LoVo (cell line): ENCODE measurements at regions not wholly inside any gene's neighbourhood (a gene's known extent, or its start where the extent isn't known, plus 50 kb on each side); places are given as distances from the start of the nearest gene placed in this dataset.
"Not testable (repeated sequence)": the region's sequence is repeated elsewhere in the genome, so short reads cannot be mapped to it uniquely, and the experiment has no call there.

Source experiments
- DNase-seq: peaks from one replicate; pipeline ENCODE4 v3.0.0-alpha.2; 2016; ENCODE audit warnings: low spot score

- DNase-seq: not testable (repeated sequence)
These were observed 79.2 kb downstream of the PXDC1 start for GRCh38 chr6:3672339-3672738.

GRCh38 chr6:3671382-3671781 lies 80.1 kb downstream of the PXDC1 start:
- DNase-seq: no peak

GRCh38 chr6:3670356-3670755 lies 81.2 kb downstream of the PXDC1 start:
- DNase-seq: no peak

- no peak for DNase-seq
These were observed 81.6 kb downstream of the PXDC1 start for GRCh38 chr6:3669916-3670315.

- DNase-seq: no peak
These were observed 85.9 kb downstream of the PXDC1 start for GRCh38 chr6:3665608-3666007.

GRCh38 chr6:3664625-3665041 lies 86.9 kb downstream of the PXDC1 start:
- DNase-seq: no peak

- DNase-seq: no peak
These were observed 87.7 kb downstream of the PXDC1 start for GRCh38 chr6:3663811-3664210.

- DNase-seq: no peak
These were observed 88.4 kb downstream of the PXDC1 start for GRCh38 chr6:3663081-3663480.

- DNase-seq: no peak
These were observed 90.1 kb downstream of the PXDC1 start for GRCh38 chr6:3661390-3661789.

- no peak for DNase-seq
These were observed 91.0 kb downstream of the PXDC1 start for GRCh38 chr6:3660473-3660872.

GRCh38 chr6:3659748-3660147 lies 91.8 kb downstream of the PXDC1 start:
- no peak for DNase-seq

GRCh38 chr6:3656076-3656475 lies 95.4 kb downstream of the PXDC1 start:
- DNase-seq: no peak

GRCh38 chr6:3654898-3655297 lies 96.6 kb downstream of the PXDC1 start:
- no peak for DNase-seq

GRCh38 chr6:3654436-3654835 lies 97.1 kb downstream of the PXDC1 start:
- DNase-seq: no peak

GRCh38 chr6:3653528-3654070 lies 97.9 kb downstream of the PXDC1 start:
- no peak for DNase-seq

- DNase-seq: no peak
These were observed 99.7 kb downstream of the PXDC1 start for GRCh38 chr6:3651698-3652229.

GRCh38 chr6:3650959-3651697 lies 100.4 kb downstream of the PXDC1 start:
- no peak for DNase-seq

- no peak for DNase-seq
These were observed 101.2 kb downstream of the PXDC1 start for GRCh38 chr6:3650076-3650958.

GRCh38 chr6:3648724-3649123 lies 102.8 kb downstream of the PXDC1 start:
- no peak for DNase-seq

- DNase-seq: no peak
These were observed 104.7 kb downstream of the PXDC1 start for GRCh38 chr6:3646616-3647362.

- no peak for DNase-seq
These were observed 106.8 kb downstream of the PXDC1 start for GRCh38 chr6:3644739-3645012.
